Thyroid gland (tissue), 4 donors: ENCODE measurements at regions not wholly inside any gene's neighbourhood (a gene's known extent, or its start where the extent isn't known, plus 50 kb on each side); places are given as distances from the start of the nearest gene placed in this dataset.
"Not testable (repeated sequence)": the region's sequence is repeated elsewhere in the genome, so short reads cannot be mapped to it uniquely, and the experiment has no call there.

Experiments used
- DNase-seq, 2 donors: peaks; one replicate each; pipeline ENCODE4 v3.0.0-alpha.2; 2019
- H3K27ac ChIP-seq, 3 donors: fragments of 200-600 bp; sonication (generic); 1 replicate in 2 of 3; 2 replicates in 1 of 3; pipeline ENCODE4 v1.5.1; 2016 to 2019; ENCODE audit warnings: mild to moderate bottlenecking in 1 of 3, moderate library complexity in 1 of 3
- H3K27me3 ChIP-seq: fragments of 200-600 bp; sonication (generic); one replicate; pipeline ENCODE4 v1.5.1; 2019
- H3K36me3 ChIP-seq, 2 donors: fragments of 200-600 bp; sonication (generic); one replicate each; pipeline ENCODE4 v1.5.1; 2016 to 2019
- H3K4me1 ChIP-seq, 2 donors: fragments of 200-600 bp; sonication (generic); one replicate each; pipeline ENCODE4 v1.5.1; 2017 to 2019
- H3K4me3 ChIP-seq, 3 donors: fragments of 200-600 bp; sonication (generic); replicated peaks in 1 of 3; 1 replicate in 2 of 3; 2 replicates in 1 of 3; pipeline ENCODE4 v1.5.1; 2016; ENCODE audit warnings: mild to moderate bottlenecking in 1 of 3
- H3K9me3 ChIP-seq: fragments of 200-600 bp; sonication (generic); one replicate; pipeline ENCODE4 v1.5.1; 2017
- CTCF ChIP-seq, 6 experiments: fragments of 200-600 bp in 3 of 6; fragments of 450-650 bp in 3 of 6; sonication (generic) in 3 of 6; IDR thresholded peaks; one replicate each; pipeline ENCODE4 v1.5.1; 2016 to 2019; ENCODE audit warnings: antibody characterized with exemption in 6 of 6, mild to moderate bottlenecking in 2 of 6, inconsistent platforms in 1 of 6, moderate library complexity in 1 of 6
- POLR2A ChIP-seq, 2 donors: fragments of 450-650 bp; IDR thresholded peaks; one replicate each; pipeline ENCODE4 v1.6.1; 2017; ENCODE audit warnings: antibody characterized with exemption in 2 of 2, mild to moderate bottlenecking in 2 of 2, moderate library complexity in 1 of 2
- WGBS, 2 donors: methylation state at CpG; one replicate each; pipeline ENCODE4 v1.1.5; 2017; 5-methylcytosine and 5-hydroxymethylcytosine counted together
- intact Hi-C: fragments of 100-400 bp; cut with DNase I; formaldehyde crosslinking; loops from one replicate; pipeline ENCODE4 v1.15.1; 2023

- WGBS, 2 donors, result 94 to 96% methylated on average over 21 of the region's 21 CpGs
- intact Hi-C loops, result no loop called here
- Histone ChIP-seq H3K27me3 (no peaks in the 10 kb centered on the region), H3K27ac (no peak overlapping the region), H3K4me1 (no peaks in the 10 kb centered on the region), H3K4me3 (no peak overlapping the region), H3K9me3 (no peaks in the 10 kb centered on the region), H3K36me3 (no peaks in the 10 kb centered on the region)
- TF ChIP-seq POLR2A (IDR thresholded peaks at IDR 0.05) (no peak), CTCF (IDR thresholded peaks at IDR 0.05) (no peak)
- no peak for DNase-seq
Observed at GRCh38 chr12:29888777-29889176, 105.0 kb upstream of the TMTC1 start.

GRCh38 chr12:29884957-29885356 is 101.2 kb upstream of the TMTC1 start:
- DNase-seq, intact Hi-C loops: not testable (repeated sequence)

GRCh38 chr12:29883941-29884554 is 100.3 kb upstream of the TMTC1 start:
- intact Hi-C loops, result no loop called here
- DNase-seq, result no peak
- Histone ChIP-seq H3K27ac (no peak overlapping the region), H3K9me3 (no peaks in the 10 kb centered on the region), H3K27me3 (no peaks in the 10 kb centered on the region), H3K4me1 (no peaks in the 10 kb centered on the region), H3K36me3 (no peaks in the 10 kb centered on the region), H3K4me3 (no peak overlapping the region)
- 69 to 81% methylated on average over 4 of the region's 4 CpGs for WGBS, 2 donors
- TF ChIP-seq CTCF (IDR thresholded peaks at IDR 0.05) (no peak), POLR2A (IDR thresholded peaks at IDR 0.05) (no peak)

More at GRCh38 chr12:29884957-29885356, 101.2 kb upstream of the TMTC1 start:
- not testable (repeated sequence) for H3K27me3 ChIP-seq, H3K27ac ChIP-seq, H3K4me3 ChIP-seq, H3K36me3 ChIP-seq, H3K4me1 ChIP-seq, H3K9me3 ChIP-seq
- WGBS, 2 donors, result 49 to 59% methylated on average over 4 of the region's 4 CpGs

- no peak for TF ChIP-seq CTCF (IDR thresholded peaks at IDR 0.05)
- TF ChIP-seq POLR2A (IDR thresholded peaks at IDR 0.05), result no peak
- Histone ChIP-seq H3K36me3 (no peaks in the 10 kb centered on the region), H3K27ac (no peak overlapping the region), H3K4me1 (no peaks in the 10 kb centered on the region), H3K4me3 (no peak overlapping the region), H3K27me3 (no peaks in the 10 kb centered on the region), H3K9me3 (no peaks in the 10 kb centered on the region)
- DNase-seq, result no peak
- intact Hi-C loops, result no loop called here
Observed at GRCh38 chr12:29883525-29883924, 99.8 kb upstream of the TMTC1 start.

- intact Hi-C loops, result no loop called here
- Histone ChIP-seq H3K27me3 (no peaks in the 10 kb centered on the region), H3K4me3 (no peak overlapping the region), H3K4me1 (no peaks in the 10 kb centered on the region), H3K36me3 (no peaks in the 10 kb centered on the region), H3K27ac (no peak overlapping the region), H3K9me3 (no peaks in the 10 kb centered on the region)
- no peak for DNase-seq
- no peak for TF ChIP-seq CTCF (IDR thresholded peaks at IDR 0.05)
- no peak for TF ChIP-seq POLR2A (IDR thresholded peaks at IDR 0.05)
- 55 to 62% methylated on average over 2 of the region's 2 CpGs for WGBS, 2 donors
Observed at GRCh38 chr12:29882846-29883245, 99.1 kb upstream of the TMTC1 start.

- intact Hi-C loops, result no loop called here
- Histone ChIP-seq H3K4me3 (no peak overlapping the region), H3K36me3 (no peaks in the 10 kb centered on the region), H3K27me3 (no peaks in the 10 kb centered on the region), H3K4me1 (no peaks in the 10 kb centered on the region), H3K27ac (no peak overlapping the region), H3K9me3 (no peaks in the 10 kb centered on the region)
- TF ChIP-seq POLR2A (IDR thresholded peaks at IDR 0.05), result no peak
- TF ChIP-seq CTCF (IDR thresholded peaks at IDR 0.05), result no peak
- no peak for DNase-seq
- 79 to 81% methylated on average over 3 of the region's 3 CpGs for WGBS, 2 donors
Observed at GRCh38 chr12:29880987-29881386, 97.2 kb upstream of the TMTC1 start.
